Lung microvascular endothelial cell (primary cell): ENCODE measurements at regions not wholly inside any gene's neighbourhood (a gene's known extent, or its start where the extent isn't known, plus 50 kb on each side); places are given as distances from the start of the nearest gene placed in this dataset.

ENCODE experiments used
- DNase-seq, 2 donors: peaks; one replicate each; pipeline versions ENCODE4 v3.0.0 to v3.0.0-alpha.2; 2010; ENCODE audit warnings: low read depth in 2 of 2

GRCh38 chr1:116231752-116232151, 120.6 kb downstream of the MAB21L3 start:
- no peak for DNase-seq

- DNase-seq = no peak
Measured at GRCh38 chr1:116232989-116233514, 121.9 kb downstream of the MAB21L3 start.

- no peak for DNase-seq
Measured at GRCh38 chr1:116234429-116234828, 123.2 kb downstream of the MAB21L3 start.

- no peak for DNase-seq
Measured at GRCh38 chr1:116239916-116240315, 128.7 kb downstream of the MAB21L3 start.

- no peak for DNase-seq
Measured at GRCh38 chr1:116242741-116243140, 130.3 kb upstream of the ATP1A1 start.

GRCh38 chr1:116243333-116244054, 129.6 kb upstream of the ATP1A1 start:
- DNase-seq = no peak

- no peak for DNase-seq
Measured at GRCh38 chr1:116246174-116246573, 126.9 kb upstream of the ATP1A1 start.

GRCh38 chr1:116252271-116252670, 120.8 kb upstream of the ATP1A1 start:
- no peak for DNase-seq

- DNase-seq = no peak
Measured at GRCh38 chr1:116252785-116253184, 120.3 kb upstream of the ATP1A1 start.

GRCh38 chr1:116253566-116254382, 119.3 kb upstream of the ATP1A1 start:
- DNase-seq = no peak

GRCh38 chr1:116254776-116255175, 118.3 kb upstream of the ATP1A1 start:
- no peak for DNase-seq

- no peak for DNase-seq
Measured at GRCh38 chr1:116255486-116256285, 117.4 kb upstream of the ATP1A1 start.

- DNase-seq = no peak
Measured at GRCh38 chr1:116256286-116256649, 116.8 kb upstream of the ATP1A1 start.

- no peak for DNase-seq
Measured at GRCh38 chr1:116256875-116257274, 116.2 kb upstream of the ATP1A1 start.

- DNase-seq = no peak
Measured at GRCh38 chr1:116257341-116257767, 115.7 kb upstream of the ATP1A1 start.

GRCh38 chr1:116257836-116258235, 115.2 kb upstream of the ATP1A1 start:
- no peak for DNase-seq

- no peak for DNase-seq
Measured at GRCh38 chr1:116258668-116259419, 114.2 kb upstream of the ATP1A1 start.

GRCh38 chr1:116259663-116260062, 113.4 kb upstream of the ATP1A1 start:
- no peak for DNase-seq

GRCh38 chr1:116260115-116260514, 112.9 kb upstream of the ATP1A1 start:
- DNase-seq = no peak

GRCh38 chr1:116260621-116261020, 112.4 kb upstream of the ATP1A1 start:
- DNase-seq = no peak

GRCh38 chr1:116261227-116261626, 111.8 kb upstream of the ATP1A1 start:
- no peak for DNase-seq
